ENCODE measurements at regions not wholly inside any gene's neighbourhood (a gene's known extent, or its start where the extent isn't known, plus 50 kb on each side); places are given as distances from the start of the nearest gene placed in this dataset.

GRCh38 chr3:120544361-120544760, 51.8 kb upstream of the NDUFB4 start:
- no peak for DNase-seq (ENCODE audit: low read depth)

DNA sequence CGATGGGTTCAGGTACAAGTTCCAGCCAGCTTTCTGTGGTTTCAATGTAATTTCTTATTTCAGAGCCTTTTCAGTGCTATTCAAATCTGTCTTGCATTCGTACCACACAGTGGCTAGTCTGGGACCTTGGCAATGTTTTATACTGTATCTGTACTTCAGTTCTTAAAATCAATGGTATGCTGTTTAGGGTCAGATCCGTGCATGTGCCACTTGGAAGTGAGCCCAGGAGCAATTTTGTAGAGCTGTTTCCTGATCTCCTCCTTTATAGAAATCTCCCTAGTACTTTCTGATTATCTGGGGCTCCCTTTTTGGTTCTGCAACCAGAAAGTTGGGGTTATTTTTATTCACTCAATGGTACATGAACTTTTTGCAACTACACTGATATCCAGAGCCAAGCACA, 59.5 kb upstream of the NDUFB4 start:
- no peak for DNase-seq (ENCODE audit: low read depth)

DNA sequence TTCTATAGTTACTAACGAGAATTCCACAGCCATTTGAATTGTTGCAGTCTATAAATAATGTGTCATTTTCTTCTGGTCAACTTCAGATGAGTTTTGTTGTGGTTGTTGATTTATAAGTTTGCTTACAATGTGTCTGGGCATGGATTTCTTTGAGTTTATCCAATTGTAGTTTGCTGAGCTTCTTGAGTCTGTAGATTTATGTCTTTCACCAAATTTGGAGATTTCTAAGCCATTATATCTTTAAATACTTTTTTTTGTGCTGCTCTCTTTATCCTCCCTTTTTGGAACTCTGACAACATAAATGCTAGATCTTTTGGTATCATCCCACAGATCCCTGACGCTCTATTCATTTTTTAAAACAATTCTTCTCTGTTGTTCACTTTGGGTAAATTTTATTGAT, 63.2 kb upstream of the NDUFB4 start:
- no peak for DNase-seq (ENCODE audit: low read depth)

DNA sequence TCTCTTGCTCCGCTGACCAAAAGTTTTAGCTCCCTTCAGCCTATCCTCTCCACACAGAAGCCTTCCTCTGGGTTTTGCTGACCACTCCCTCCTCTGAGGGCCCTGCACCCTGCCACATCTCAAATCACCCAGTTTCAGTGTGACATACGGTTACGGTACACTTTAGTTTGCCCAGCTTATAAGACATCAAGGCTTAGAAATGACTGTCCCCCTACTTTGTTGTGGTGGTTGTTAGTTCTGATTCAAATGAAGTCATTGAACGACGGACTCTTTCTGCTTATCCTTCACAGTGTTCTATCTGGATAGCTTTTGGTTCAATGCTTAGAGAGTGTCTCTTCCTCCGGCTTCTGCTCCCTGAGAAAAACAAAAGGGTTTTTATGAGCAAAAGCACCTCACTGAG, 68.0 kb upstream of the NDUFB4 start:
- DNase-seq (ENCODE audit: low read depth), result no peak

DNA sequence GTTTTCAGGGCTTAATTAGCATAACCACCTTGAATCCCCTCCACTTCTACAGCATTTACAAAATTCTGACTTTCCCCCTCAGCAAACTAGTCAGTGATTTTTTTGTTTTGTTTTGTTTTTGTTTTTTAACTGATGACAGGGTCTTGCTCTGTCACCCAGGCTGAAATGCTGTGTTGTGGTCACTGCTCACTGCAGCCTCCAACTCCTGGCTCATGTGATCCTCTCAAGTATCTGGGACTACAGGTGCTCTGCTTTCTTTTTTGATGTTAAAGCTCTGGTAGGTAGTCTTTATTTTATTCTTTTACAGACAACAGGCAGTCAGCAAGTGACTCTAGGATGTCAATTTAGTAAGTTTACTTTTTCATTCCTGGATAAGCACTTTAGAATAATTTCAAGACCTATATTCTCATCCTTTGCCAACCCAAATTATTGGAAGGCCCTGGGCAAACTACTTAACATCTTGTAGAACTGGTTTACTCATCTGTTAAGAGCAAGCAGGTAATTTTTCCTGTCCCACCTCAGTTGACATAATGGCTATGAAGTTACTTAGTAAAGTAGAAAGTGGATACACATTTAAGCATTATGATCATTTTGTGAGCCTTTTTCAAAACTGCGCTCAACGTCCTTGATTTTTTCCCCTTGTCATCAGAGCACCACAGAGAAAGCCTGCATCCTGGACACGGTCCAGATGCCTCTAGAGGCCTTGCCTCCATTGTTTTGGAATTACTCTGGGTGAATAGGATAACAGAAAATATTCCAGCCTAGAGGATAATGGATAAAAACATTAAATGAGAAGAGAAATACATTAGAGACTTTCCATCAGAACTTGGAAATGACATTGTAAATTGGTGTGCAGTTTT, 69.9 kb upstream of the NDUFB4 start:
- no peak for DNase-seq (ENCODE audit: low read depth)

- peak; percentile 47 for DNase-seq (ENCODE audit: low read depth)
These were observed 71.8 kb upstream of the NDUFB4 start for GRCh38 chr3:120524171-120524923.

DNA sequence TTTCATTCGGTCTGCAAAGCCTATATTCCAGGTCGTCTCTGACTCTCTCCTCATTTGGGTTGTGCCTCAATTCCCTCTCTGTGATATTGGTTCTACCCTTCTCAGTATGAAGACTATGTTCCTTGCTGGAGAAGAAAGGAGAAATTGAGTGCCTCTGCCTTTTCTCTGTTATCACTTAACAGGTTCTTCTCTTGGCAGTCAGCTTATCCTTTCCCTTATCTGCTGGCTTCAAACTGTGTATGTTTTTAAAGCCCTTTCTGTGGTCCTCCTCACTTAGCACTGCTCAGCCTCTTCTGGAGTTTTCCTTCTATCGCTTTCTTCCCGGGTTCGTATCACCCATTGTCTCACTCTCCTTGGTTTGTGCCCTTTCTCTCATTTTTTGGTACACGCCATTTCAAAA, 65.3 kb upstream of the FSTL1 start:
- no peak for DNase-seq (ENCODE audit: low read depth)

DNA sequence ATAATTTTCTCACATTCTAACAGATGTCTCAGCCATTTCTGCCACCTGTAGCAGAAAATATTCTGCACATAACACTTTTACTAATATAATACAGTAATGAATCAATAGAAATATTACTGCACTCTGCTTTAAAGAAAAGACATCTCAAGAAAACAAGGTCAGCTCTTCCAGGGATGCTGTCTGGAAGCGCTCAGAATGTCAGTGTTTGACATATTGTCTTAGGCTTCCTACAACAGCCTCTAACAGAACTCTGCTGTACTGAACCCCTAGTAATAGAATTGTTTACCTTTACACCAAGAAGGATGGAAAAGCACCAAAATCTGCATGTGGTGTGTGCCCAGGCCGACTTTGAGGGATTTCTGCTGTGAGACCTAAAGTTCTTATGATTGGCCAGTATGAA, 61.9 kb upstream of the FSTL1 start:
- no peak for DNase-seq (ENCODE audit: low read depth)

DNA sequence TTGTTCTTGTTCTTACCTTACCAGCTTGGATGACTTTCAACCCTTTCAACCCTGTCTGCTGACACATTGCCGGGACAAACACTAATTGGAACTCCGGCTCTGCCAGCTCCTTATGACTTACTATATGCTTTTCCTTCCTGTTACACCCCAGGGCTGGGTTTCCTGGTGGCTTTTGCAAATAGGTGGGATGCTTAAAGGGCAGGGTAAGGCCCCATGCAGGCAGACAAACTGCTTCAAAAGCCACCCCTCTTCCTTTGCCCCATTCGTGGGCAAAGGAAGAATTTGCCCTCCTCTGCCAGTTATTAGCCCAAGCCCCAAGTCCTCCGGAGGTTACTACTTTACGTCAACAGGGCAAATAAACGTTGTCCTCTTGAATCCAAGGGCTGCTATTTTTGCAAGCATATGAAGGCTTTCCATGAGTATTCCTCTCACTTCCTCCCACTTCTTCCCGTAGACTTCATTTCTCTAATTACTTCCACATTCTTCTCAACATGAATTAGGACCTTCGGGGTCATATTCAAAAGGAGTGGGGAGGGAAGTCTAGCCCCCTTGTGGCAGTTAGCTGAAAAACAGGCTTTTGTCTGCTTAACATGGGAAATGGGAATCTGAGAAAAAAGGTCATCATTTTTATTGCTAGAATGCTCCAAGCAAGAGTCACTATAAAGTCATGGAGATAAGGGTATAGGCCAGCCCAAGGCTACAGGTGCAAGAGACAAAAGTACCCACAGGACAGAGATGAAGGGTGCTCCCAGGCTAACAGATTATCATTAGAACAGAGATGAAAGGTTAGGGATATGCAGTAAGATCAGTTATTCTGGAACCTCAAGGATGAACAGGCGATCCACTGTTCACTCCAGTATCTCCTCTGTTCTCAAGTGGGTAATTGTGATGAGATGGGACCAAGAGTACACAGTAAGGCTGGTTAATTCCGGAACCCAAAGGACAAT, 56.3 kb upstream of the FSTL1 start:
- no peak for DNase-seq (ENCODE audit: low read depth)

DNA sequence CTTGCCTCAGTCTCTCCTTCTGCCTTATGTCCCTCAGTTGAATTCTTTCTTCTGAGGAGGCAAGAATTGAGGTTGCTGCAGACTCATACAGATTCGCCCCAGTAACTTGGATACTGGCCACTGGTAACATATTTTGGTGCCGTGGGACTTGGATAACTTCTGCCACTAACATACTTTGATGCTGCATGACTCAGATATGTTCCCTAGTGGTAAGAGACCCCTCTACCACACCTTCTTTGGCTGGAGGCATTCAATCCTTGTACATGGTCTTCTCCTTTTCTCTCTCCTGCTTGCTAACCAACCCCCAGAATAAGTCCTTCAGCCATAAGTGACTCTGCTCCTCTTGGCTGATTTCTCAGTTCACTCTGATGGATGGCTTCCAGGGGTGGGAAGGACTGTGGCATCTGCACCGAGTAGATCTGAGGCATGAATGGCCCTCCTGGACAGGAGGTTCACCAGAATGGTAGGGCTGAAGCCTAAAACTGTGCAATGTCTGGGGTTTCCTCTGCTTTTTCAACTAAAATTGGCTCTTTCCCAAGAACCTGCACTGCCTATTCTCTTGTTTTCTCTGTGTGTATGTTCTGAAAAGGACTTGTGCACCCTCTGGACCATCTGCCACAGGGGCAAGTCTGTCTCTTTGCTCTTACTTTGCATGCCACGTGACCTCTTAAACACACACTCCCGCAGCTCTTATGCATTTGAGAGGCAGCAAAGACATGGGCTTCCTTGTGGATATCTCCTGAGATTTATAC, 55.5 kb upstream of the FSTL1 start:
- no peak for DNase-seq (ENCODE audit: low read depth)

- no peak for DNase-seq (ENCODE audit: low read depth)
These were observed 53.2 kb upstream of the FSTL1 start for GRCh38 chr3:120503727-120504616.

GRCh38 chr3:120502116-120502515, 51.3 kb upstream of the FSTL1 start:
- DNase-seq (ENCODE audit: low read depth), result no peak

All from stromal cell of bone marrow (primary cell).